Activated CD4-positive, alpha-beta T cell treated with anti-CD3 and anti-CD28 coated beads, Interleukin-2, Interleukin-4, amounts not matched to agents 100 ng/mL and 50 ng/mL, durations not matched to agents 16 hours and 8 hours (primary cell): ENCODE measurements at regions not wholly inside any gene's neighbourhood (a gene's known extent, or its start where the extent isn't known, plus 50 kb on each side); places are given as distances from the start of the nearest gene placed in this dataset.
A peak's percentile ranks its signal among the peaks of the same experiment; 100 is the strongest.

Experiments used
- DNase-seq: peaks from one replicate; pipeline ENCODE4 v3.0.0-alpha.2; 2020; ENCODE audit warnings: low spot score

GRCh38 chrX:39602195-39602594, 495.6 kb downstream of the BCOR start:
- DNase-seq, result no peak

GRCh38 chrX:39603230-39603629, 494.5 kb downstream of the BCOR start:
- DNase-seq, result no peak

- no peak for DNase-seq
Observed at GRCh38 chrX:39605183-39605582, 492.6 kb downstream of the BCOR start.

GRCh38 chrX:39605866-39606265, 491.9 kb downstream of the BCOR start:
- no peak for DNase-seq

- no peak for DNase-seq
Observed at GRCh38 chrX:39609941-39610340, 487.8 kb downstream of the BCOR start.

GRCh38 chrX:39611468-39611867, 486.3 kb downstream of the BCOR start:
- DNase-seq, result no peak

GRCh38 chrX:39613482-39613995, 484.2 kb downstream of the BCOR start:
- no peak for DNase-seq

- peak; percentile 42 for DNase-seq
Observed at GRCh38 chrX:39613997-39614679, 483.6 kb downstream of the BCOR start.

GRCh38 chrX:39614680-39614998, 483.1 kb downstream of the BCOR start:
- DNase-seq, result no peak

GRCh38 chrX:39616098-39616729, 481.5 kb downstream of the BCOR start:
- DNase-seq, result no peak

GRCh38 chrX:39616731-39617130, 481.0 kb downstream of the BCOR start:
- no peak for DNase-seq

GRCh38 chrX:39618178-39618577, 479.6 kb downstream of the BCOR start:
- no peak for DNase-seq

- DNase-seq, result no peak
Observed at GRCh38 chrX:39619182-39620009, 478.4 kb downstream of the BCOR start.

- DNase-seq, result no peak
Observed at GRCh38 chrX:39624166-39624565, 473.6 kb downstream of the BCOR start.

- DNase-seq, result no peak
Observed at GRCh38 chrX:39625810-39626209, 471.9 kb downstream of the BCOR start.

GRCh38 chrX:39626749-39627148, 471.0 kb downstream of the BCOR start:
- DNase-seq, result no peak

- no peak for DNase-seq
Observed at GRCh38 chrX:39627257-39627656, 470.5 kb downstream of the BCOR start.

GRCh38 chrX:39629001-39629400, 468.8 kb downstream of the BCOR start:
- DNase-seq, result no peak

- DNase-seq, result no peak
Observed at GRCh38 chrX:39630344-39630743, 467.4 kb downstream of the BCOR start.

- no peak for DNase-seq
Observed at GRCh38 chrX:39631276-39632229, 466.2 kb downstream of the BCOR start.

- no peak for DNase-seq
Observed at GRCh38 chrX:39633293-39633692, 464.5 kb downstream of the BCOR start.

GRCh38 chrX:39636481-39636880, 461.3 kb downstream of the BCOR start:
- DNase-seq, result no peak
